AG04450 (cell line): ENCODE measurements at regions not wholly inside any gene's neighbourhood (a gene's known extent, or its start where the extent isn't known, plus 50 kb on each side); places are given as distances from the start of the nearest gene placed in this dataset.
"Not testable (repeated sequence)": the region's sequence is repeated elsewhere in the genome, so short reads cannot be mapped to it uniquely, and the experiment has no call there.

Experiments
- CTCF ChIA-PET: fragments of 300-600, 350-600 bp; formaldehyde crosslinking; extraction: SDS; loops from one replicate; lab custom pipeline; 2022; ENCODE audit warnings: antibody characterized with exemption, inconsistent platforms; lab: Charles Lee
- POLR2A ChIA-PET: fragments of 350-600 bp; formaldehyde crosslinking; extraction: SDS; loops from one replicate; lab custom pipeline; 2021; ENCODE audit warnings: antibody characterized with exemption, inconsistent platforms; lab: Yijun Ruan, JAX
- DNase-seq: peaks from one replicate; pipeline ENCODE4 v3.0.0-alpha.2; 2011; ENCODE audit warnings: low read depth, low spot score
- H3K27ac ChIP-seq: one replicate; pipeline ENCODE4 v1.5.1; 2012; ENCODE audit warnings: low read depth, low read length, control low read depth
- H3K27me3 ChIP-seq: one replicate; pipeline ENCODE4 v1.6.0; 2012; ENCODE audit warnings: low read length; ENCODE audit not compliant: control insufficient read depth, insufficient read depth
- H3K4me3 ChIP-seq: 2 replicates; pipeline ENCODE4 v1.5.1; 2011; ENCODE audit warnings: mild to moderate bottlenecking, low read depth, low read length, control low read depth
- H3K9me3 ChIP-seq: 2 replicates; pipeline ENCODE4 v1.5.1; 2012; ENCODE audit warnings: low read length; ENCODE audit not compliant: control insufficient read depth, insufficient read depth
- TF ChIP-seq, protein P1 (sequence below): IDR thresholded peaks from 2 replicates; pipeline ENCODE4 v1.5.1; 2011; ENCODE audit warnings: low read depth, low read length, control low read depth, inconsistent platforms

DNA sequence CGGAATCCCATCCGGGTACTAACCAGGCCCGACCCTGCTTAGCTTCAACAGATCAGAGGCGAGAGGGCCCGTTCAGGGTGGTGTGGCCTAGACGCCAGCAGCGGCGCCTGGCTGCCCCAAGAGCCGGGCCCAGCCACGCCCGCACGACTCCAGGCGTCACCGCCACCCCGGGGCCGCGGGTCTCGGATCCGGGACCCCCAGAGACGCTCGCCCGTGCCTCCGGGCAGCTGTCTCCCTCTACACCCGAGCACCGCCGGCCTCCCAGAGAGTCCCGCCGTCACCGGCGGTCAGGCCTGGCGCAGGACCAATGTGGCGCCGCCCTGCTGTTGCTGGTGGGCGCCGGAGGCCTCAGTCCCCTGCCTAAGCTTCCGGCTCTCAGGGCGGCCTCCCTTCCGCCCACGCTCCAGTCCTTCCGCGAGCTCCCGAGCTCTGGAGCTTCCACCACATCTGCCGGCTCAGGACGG is 441.2 kb upstream of the DEFB115 start:
- DNase-seq, result no peak
- Histone ChIP-seq H3K27me3 (no peaks in the 10 kb centered on the region), H3K4me3 (no peak overlapping the region), H3K27ac (no peak overlapping the region), H3K9me3 (peaks cover 47% of the 10 kb centered on the region)
- TF ChIP-seq, protein P1, sequence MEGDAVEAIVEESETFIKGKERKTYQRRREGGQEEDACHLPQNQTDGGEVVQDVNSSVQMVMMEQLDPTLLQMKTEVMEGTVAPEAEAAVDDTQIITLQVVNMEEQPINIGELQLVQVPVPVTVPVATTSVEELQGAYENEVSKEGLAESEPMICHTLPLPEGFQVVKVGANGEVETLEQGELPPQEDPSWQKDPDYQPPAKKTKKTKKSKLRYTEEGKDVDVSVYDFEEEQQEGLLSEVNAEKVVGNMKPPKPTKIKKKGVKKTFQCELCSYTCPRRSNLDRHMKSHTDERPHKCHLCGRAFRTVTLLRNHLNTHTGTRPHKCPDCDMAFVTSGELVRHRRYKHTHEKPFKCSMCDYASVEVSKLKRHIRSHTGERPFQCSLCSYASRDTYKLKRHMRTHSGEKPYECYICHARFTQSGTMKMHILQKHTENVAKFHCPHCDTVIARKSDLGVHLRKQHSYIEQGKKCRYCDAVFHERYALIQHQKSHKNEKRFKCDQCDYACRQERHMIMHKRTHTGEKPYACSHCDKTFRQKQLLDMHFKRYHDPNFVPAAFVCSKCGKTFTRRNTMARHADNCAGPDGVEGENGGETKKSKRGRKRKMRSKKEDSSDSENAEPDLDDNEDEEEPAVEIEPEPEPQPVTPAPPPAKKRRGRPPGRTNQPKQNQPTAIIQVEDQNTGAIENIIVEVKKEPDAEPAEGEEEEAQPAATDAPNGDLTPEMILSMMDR, result no peak
- ChIA-PET CTCF (no interaction called here), POLR2A (no interaction called here)

DNA sequence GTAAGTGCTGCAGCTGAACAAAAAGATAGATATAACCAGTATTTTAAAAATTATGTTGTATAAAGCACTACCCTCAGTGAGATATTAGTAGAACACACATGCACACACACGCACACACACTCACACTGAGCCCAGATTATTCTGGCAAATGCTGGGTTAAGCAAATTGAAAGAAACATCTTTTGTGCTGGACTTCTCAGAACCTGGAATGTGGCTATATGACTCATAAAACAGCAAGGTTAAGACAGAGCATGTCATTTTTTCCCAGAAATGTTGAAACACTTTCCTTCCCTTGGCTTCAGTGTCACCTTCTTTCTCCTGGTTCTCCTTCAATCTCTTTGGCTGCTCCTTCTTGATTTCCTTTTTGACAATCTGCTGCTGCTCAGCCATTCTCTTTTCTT is 435.8 kb upstream of the DEFB115 start:
- CTCF ChIA-PET, H3K4me3 ChIP-seq, H3K9me3 ChIP-seq, POLR2A ChIA-PET, H3K27ac ChIP-seq, H3K27me3 ChIP-seq, DNase-seq: not testable (repeated sequence)

DNA sequence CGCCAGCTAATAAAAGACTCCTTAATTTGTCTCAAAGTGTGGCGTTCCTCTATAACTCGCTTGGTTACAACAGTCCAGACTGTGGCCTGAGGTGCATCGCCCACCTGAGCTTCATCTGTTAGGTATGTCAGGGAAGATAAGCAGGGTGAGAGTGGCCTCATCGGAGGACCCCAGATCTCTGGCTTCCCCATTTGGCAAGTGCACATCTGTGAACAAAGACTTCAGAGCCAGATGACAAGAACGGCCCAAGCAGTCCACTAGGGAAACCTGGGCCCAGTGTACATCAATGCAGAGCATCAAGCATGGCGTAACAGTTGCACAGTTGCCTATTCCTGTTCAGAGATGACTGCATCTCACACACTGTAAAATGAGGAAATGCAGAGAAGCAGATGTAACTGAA is 432.8 kb upstream of the DEFB115 start:
- POLR2A ChIA-PET, CTCF ChIA-PET, H3K27me3 ChIP-seq, DNase-seq, H3K4me3 ChIP-seq, H3K27ac ChIP-seq: not testable (repeated sequence)
- peaks cover 12% of the 10 kb centered on the region for H3K9me3 ChIP-seq

DNA sequence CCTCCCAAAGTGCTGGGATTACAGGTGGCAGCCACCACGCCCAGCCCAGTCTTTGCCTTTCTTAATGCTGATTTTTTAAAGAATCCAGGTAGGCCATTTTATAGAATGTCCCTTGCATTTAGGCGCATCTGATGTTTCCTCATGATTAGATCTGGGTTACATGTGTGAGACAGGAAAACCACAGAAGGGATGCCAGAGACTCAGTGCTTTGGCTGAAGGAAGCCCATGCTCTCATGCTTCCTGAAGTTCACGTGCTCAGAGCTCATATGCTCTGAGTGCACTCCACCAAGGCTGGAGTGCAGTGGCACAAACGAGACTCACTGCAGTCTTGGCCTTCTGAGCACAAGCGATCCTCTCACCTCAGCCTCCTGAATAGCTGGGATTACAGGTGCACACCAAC is 411.5 kb upstream of the DEFB115 start:
- DNase-seq, H3K4me3 ChIP-seq, H3K27me3 ChIP-seq, POLR2A ChIA-PET, H3K27ac ChIP-seq, H3K9me3 ChIP-seq, CTCF ChIA-PET: not testable (repeated sequence)

DNA sequence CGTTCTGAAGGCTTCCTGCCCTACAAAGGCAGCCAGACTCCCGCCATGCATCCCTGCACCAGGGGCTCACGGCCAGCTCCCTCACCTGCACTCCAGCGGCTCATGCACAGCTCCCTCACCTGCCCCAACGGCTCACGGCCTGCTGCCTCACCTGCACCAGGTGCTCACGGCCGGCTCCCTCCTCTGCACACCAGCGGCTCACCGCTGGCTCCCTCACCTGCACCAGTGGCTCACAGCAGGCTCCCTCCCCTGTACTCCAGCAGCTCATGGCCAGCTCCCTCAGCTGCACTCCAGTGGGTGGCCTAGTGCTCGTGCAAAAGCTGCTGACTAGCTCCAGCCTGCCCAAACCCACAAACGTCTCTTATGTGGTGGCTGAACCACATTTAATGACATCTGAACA is 389.2 kb upstream of the DEFB115 start:
- H3K27me3 ChIP-seq, POLR2A ChIA-PET, H3K27ac ChIP-seq, H3K4me3 ChIP-seq, DNase-seq, CTCF ChIA-PET: not testable (repeated sequence)
- peaks cover 16% of the 10 kb centered on the region for H3K9me3 ChIP-seq

DNA sequence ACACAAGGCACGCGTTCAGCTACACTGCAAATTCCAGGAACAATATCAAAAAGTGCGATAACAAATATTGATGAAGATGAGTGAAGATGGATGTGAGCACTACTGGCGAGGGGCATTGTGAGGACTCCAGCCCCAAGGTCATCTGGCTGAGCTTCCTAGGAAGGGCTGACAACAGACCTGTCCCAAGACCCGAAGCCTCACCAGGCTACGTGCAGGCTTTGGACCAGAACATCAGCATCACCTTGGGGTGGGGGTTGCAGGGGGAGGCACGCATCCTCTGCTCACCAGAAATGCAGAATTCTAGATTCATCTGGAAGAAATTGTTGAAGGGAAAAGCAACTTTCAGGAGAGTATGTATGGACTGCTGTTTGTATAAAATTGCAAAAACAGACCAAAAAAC is 386.3 kb upstream of the DEFB115 start:
- DNase-seq, H3K27me3 ChIP-seq, CTCF ChIA-PET, H3K4me3 ChIP-seq, POLR2A ChIA-PET, H3K27ac ChIP-seq: not testable (repeated sequence)
- H3K9me3 ChIP-seq, result peaks cover 11% of the 10 kb centered on the region

DNA sequence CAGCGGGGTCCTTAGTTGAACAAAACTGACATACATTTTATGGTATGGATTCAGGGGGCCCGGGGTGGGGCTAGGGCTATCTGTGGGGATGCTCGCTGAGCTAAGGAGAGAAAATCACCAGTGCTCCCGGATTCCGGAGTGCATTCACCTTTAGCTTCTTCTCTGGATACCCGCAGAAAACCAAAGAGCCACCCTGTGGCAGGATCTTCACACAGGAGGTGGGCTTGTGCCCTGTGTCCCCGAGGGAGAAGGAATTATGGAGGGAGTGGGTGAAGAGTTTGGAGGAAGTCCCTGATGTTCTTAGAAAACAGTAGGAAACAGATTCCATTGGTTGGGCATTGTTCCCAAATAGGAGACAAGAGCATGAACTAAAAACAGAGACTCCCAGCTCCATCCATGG is 385.2 kb upstream of the DEFB115 start:
- H3K9me3 ChIP-seq, result peaks cover 11% of the 10 kb centered on the region
- POLR2A ChIA-PET, CTCF ChIA-PET, H3K27me3 ChIP-seq, H3K27ac ChIP-seq, H3K4me3 ChIP-seq, DNase-seq: not testable (repeated sequence)

DNA sequence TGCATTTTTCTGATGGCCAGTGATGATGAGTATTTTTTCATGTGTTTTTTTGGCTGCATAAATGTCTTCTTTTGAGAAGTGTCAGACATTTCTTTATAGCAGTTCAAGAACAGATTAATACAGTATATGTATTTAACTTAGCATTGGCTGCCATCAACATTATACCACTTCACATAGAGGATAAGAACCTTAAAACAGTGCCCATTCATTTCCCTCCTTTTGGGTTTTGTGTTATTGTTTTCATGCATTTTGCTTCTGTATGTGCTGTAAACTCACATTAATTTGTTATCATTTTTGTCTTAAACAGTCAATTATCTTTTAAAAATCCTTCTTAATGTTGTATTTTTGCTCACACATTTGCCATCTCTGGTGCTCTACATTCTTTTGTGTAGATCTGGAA is 381.6 kb upstream of the DEFB115 start:
- H3K4me3 ChIP-seq, DNase-seq, POLR2A ChIA-PET, H3K9me3 ChIP-seq, H3K27me3 ChIP-seq, CTCF ChIA-PET, H3K27ac ChIP-seq: not testable (repeated sequence)

DNA sequence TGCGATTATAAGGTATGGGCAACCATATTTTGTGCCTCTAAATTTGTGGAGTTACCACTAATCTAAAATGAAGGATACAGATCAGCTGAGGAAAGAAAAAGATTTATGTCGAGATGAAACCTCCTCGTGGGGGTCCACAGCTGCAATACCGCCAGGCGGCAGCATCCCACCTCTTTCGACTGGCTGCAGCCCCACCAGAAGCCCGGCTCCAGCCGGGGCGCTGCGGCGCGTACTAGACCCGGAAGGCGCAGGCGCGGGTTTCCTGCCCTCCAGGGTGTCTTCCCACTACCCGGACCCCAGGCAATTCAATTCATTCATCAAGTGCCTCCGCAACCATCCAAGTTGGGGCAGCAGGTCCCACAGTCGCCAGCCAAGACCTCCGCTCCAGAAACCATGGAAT is 366.1 kb upstream of the DEFB115 start:
- H3K4me3 ChIP-seq, H3K27ac ChIP-seq, CTCF ChIA-PET, H3K27me3 ChIP-seq, POLR2A ChIA-PET, DNase-seq: not testable (repeated sequence)
- peaks cover 20% of the 10 kb centered on the region; the same call in 1 of the 2 replicates for H3K9me3 ChIP-seq
